ENCODE measurements at regions not wholly inside any gene's neighbourhood (a gene's known extent, or its start where the extent isn't known, plus 50 kb on each side); places are given as distances from the start of the nearest gene placed in this dataset.

GRCh38 chr6:148602136-148602535 is 144.7 kb upstream of the UST start:
- TF ChIP-seq MYC (IDR thresholded peaks at IDR 0.05; ENCODE audit: low read depth, low read length) (no peak), POLR2A (IDR thresholded peaks at IDR 0.05; ENCODE audit: extremely low read depth, insufficient read length) (no peak)
- TF ChIP-seq, protein P1, sequence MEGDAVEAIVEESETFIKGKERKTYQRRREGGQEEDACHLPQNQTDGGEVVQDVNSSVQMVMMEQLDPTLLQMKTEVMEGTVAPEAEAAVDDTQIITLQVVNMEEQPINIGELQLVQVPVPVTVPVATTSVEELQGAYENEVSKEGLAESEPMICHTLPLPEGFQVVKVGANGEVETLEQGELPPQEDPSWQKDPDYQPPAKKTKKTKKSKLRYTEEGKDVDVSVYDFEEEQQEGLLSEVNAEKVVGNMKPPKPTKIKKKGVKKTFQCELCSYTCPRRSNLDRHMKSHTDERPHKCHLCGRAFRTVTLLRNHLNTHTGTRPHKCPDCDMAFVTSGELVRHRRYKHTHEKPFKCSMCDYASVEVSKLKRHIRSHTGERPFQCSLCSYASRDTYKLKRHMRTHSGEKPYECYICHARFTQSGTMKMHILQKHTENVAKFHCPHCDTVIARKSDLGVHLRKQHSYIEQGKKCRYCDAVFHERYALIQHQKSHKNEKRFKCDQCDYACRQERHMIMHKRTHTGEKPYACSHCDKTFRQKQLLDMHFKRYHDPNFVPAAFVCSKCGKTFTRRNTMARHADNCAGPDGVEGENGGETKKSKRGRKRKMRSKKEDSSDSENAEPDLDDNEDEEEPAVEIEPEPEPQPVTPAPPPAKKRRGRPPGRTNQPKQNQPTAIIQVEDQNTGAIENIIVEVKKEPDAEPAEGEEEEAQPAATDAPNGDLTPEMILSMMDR (IDR thresholded peaks at IDR 0.05; ENCODE audit: low read depth, low read length) = no peak
- TF ChIP-seq, protein P2, sequence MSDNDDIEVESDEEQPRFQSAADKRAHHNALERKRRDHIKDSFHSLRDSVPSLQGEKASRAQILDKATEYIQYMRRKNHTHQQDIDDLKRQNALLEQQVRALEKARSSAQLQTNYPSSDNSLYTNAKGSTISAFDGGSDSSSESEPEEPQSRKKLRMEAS (IDR thresholded peaks at IDR 0.05; ENCODE audit: low read depth, low read length) = no peak
- DNase-seq (ENCODE audit: low read depth) = no peak
- no peak overlapping the region for H3K4me3 ChIP-seq (ENCODE audit: low read depth, low read length)

- TF ChIP-seq, protein P1 (IDR thresholded peaks at IDR 0.05; ENCODE audit: low read depth, low read length) = peak; percentile 66
- no peak for TF ChIP-seq MYC (IDR thresholded peaks at IDR 0.05; ENCODE audit: low read depth, low read length)
- H3K4me3 ChIP-seq (ENCODE audit: low read depth, low read length) = no peak overlapping the region
- peak; percentile 22 for DNase-seq (ENCODE audit: low read depth)
These were observed 138.5 kb upstream of the UST start for GRCh38 chr6:148608199-148608951.

DNA sequence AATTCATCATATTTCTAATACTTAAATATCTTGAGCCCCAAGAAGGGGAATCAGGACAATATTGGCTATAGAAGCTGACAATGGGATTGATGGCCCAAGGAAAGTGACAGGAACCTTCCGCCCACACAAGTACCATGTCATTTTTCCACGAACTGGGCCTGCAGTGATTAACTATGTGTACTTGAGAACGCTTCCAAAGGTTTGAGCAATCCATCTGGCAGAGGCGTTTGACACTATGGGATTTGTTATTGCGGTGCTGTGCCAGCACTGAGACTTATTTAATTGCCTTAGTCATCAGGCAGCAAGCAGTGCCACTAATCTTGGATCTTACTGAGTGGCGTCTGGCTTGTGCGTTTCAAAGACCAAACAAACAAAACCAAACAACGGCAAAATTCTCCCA is 135.6 kb upstream of the UST start:
- DNase-seq (ENCODE audit: low read depth) = no peak
- TF ChIP-seq MYC (IDR thresholded peaks at IDR 0.05; ENCODE audit: low read depth, low read length) (no peak), POLR2A (IDR thresholded peaks at IDR 0.05; ENCODE audit: extremely low read depth, insufficient read length) (no peak)
- TF ChIP-seq, protein P1 (IDR thresholded peaks at IDR 0.05; ENCODE audit: low read depth, low read length) = no peak
- TF ChIP-seq, protein P2 (IDR thresholded peaks at IDR 0.05; ENCODE audit: low read depth, low read length) = no peak
- H3K4me3 ChIP-seq (ENCODE audit: low read depth, low read length) = no peak overlapping the region

GRCh38 chr6:148612043-148612442 is 134.8 kb upstream of the UST start:
- no peak overlapping the region for H3K4me3 ChIP-seq (ENCODE audit: low read depth, low read length)
- TF ChIP-seq MYC (IDR thresholded peaks at IDR 0.05; ENCODE audit: low read depth, low read length) (no peak), POLR2A (IDR thresholded peaks at IDR 0.05; ENCODE audit: extremely low read depth, insufficient read length) (no peak)
- TF ChIP-seq, protein P2 (IDR thresholded peaks at IDR 0.05; ENCODE audit: low read depth, low read length) = no peak
- TF ChIP-seq, protein P1 (IDR thresholded peaks at IDR 0.05; ENCODE audit: low read depth, low read length) = no peak
- DNase-seq (ENCODE audit: low read depth) = no peak

DNA sequence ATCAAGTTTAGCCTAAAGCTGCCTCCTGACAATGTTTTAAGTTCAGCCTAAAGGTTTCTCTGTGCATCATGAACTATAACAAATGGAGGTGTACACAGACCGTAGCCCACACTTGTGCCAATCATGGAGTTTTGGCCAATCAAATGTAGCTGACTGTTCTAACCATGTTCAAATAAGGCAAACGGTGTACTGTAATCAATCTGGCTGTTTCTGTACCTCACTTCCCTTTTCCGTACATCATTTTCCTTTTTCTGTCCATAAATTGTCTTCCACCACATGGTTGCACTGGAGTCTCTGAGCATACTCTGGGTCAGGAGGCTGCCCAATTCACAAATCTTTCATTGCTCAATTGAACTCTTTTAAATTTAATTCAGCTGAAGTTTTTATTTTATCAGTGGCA is 132.2 kb upstream of the UST start:
- DNase-seq (ENCODE audit: low read depth) = no peak
- TF ChIP-seq, protein P1 (IDR thresholded peaks at IDR 0.05; ENCODE audit: low read depth, low read length) = no peak
- TF ChIP-seq POLR2A (IDR thresholded peaks at IDR 0.05; ENCODE audit: extremely low read depth, insufficient read length) (no peak), MYC (IDR thresholded peaks at IDR 0.05; ENCODE audit: low read depth, low read length) (no peak)
- TF ChIP-seq, protein P2 (IDR thresholded peaks at IDR 0.05; ENCODE audit: low read depth, low read length) = no peak
- no peak overlapping the region for H3K4me3 ChIP-seq (ENCODE audit: low read depth, low read length)
